Peyer's patch (tissue), 4 donors: ENCODE measurements at regions not wholly inside any gene's neighbourhood (a gene's known extent, or its start where the extent isn't known, plus 50 kb on each side); places are given as distances from the start of the nearest gene placed in this dataset.

ENCODE experiments used
- POLR2A ChIP-seq, 2 donors: fragments of 450-650 bp; IDR thresholded peaks; one replicate each; pipeline ENCODE4 v1.5.1; 2017; ENCODE audit warnings: antibody characterized with exemption in 2 of 2, mild to moderate bottlenecking in 2 of 2, moderate library complexity in 2 of 2
- TF ChIP-seq, protein P1 (sequence below), 6 experiments: fragments of 450-650 bp in 4 of 6; fragments of 200-600 bp in 2 of 6; sonication (generic) in 1 of 6; IDR thresholded peaks; one replicate each; pipeline ENCODE4 v1.5.1; 2017 to 2019; ENCODE audit warnings: antibody characterized with exemption in 6 of 6, mild to moderate bottlenecking in 3 of 6, moderate library complexity in 1 of 6

DNA sequence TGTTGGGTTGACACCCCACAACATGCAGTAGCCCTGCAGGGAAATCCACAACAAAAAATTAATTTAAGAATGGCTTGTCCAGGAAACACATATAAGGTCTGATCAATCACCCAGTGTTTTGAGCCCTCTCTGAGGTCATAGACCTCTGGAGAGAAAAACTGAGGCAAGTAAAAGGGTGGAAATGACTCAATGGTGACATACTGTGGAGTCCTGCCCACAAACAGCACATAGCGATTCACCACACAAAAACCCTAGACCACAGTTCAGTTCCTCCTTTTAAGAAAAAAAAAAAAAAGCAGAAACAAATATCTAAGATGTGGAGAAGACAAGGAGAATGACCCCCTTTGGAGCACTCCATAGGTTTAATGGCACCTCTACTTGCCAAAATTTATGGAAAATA, 2691.0 kb downstream of the PCDH7 start:
- TF ChIP-seq, protein P1, sequence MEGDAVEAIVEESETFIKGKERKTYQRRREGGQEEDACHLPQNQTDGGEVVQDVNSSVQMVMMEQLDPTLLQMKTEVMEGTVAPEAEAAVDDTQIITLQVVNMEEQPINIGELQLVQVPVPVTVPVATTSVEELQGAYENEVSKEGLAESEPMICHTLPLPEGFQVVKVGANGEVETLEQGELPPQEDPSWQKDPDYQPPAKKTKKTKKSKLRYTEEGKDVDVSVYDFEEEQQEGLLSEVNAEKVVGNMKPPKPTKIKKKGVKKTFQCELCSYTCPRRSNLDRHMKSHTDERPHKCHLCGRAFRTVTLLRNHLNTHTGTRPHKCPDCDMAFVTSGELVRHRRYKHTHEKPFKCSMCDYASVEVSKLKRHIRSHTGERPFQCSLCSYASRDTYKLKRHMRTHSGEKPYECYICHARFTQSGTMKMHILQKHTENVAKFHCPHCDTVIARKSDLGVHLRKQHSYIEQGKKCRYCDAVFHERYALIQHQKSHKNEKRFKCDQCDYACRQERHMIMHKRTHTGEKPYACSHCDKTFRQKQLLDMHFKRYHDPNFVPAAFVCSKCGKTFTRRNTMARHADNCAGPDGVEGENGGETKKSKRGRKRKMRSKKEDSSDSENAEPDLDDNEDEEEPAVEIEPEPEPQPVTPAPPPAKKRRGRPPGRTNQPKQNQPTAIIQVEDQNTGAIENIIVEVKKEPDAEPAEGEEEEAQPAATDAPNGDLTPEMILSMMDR (IDR thresholded peaks at IDR 0.05): no peak
- TF ChIP-seq POLR2A (IDR thresholded peaks at IDR 0.05): no peak
